Lung (tissue), 11 donors: ENCODE measurements at regions not wholly inside any gene's neighbourhood (a gene's known extent, or its start where the extent isn't known, plus 50 kb on each side); places are given as distances from the start of the nearest gene placed in this dataset.

Source experiments
- ATAC-seq: fragments of 200-7000 bp; cut with Tn5 transposase; one replicate; pipeline ENCODE4 v1.9.1; 2020; ENCODE audit warnings: moderate number of reproducible peaks; ENCODE audit not compliant: insufficient read depth, low FRiP score
- DNase-seq, 3 donors: peaks; one replicate each; pipeline ENCODE4 v3.0.0-alpha.2; 2013 to 2017
- H3K27ac ChIP-seq, 2 donors: one replicate each; pipeline ENCODE4 v1.5.1; 2013; ENCODE audit warnings: mild to moderate bottlenecking in 2 of 2, moderate library complexity in 2 of 2, control low read depth in 1 of 2, inconsistent platforms in 1 of 2, low read depth in 1 of 2, low read length in 1 of 2
- H3K27me3 ChIP-seq, 3 donors: one replicate each; pipeline ENCODE4 v1.5.1; 2013; ENCODE audit warnings: low read length in 2 of 3; ENCODE audit not compliant: control insufficient read depth in 3 of 3, insufficient read depth in 3 of 3
- H3K36me3 ChIP-seq, 4 donors: one replicate each; pipeline ENCODE4 v1.5.1; 2013; ENCODE audit warnings: low read length in 4 of 4, mild to moderate bottlenecking in 1 of 4, moderate library complexity in 1 of 4; ENCODE audit not compliant: control insufficient read depth in 4 of 4, insufficient read depth in 4 of 4
- H3K4me1 ChIP-seq, 5 donors: one replicate each; pipeline ENCODE4 v1.5.1; 2013; ENCODE audit warnings: low read length in 5 of 5, mild to moderate bottlenecking in 2 of 5, moderate library complexity in 1 of 5; ENCODE audit not compliant: control insufficient read depth in 5 of 5, insufficient read depth in 5 of 5
- H3K4me3 ChIP-seq: one replicate; pipeline ENCODE4 v1.5.1; 2013; ENCODE audit warnings: mild to moderate bottlenecking, control low read depth, moderate library complexity
- H3K9ac ChIP-seq, 2 donors: one replicate each; pipeline ENCODE4 v1.5.1; 2013; ENCODE audit warnings: low read length in 2 of 2, control low read depth in 1 of 2; ENCODE audit not compliant: insufficient read depth in 1 of 2
- H3K9me3 ChIP-seq, 4 donors: one replicate each; pipeline ENCODE4 v1.5.1; 2013; ENCODE audit warnings: low read length in 3 of 4, mild to moderate bottlenecking in 1 of 4, moderate library complexity in 1 of 4; ENCODE audit not compliant: control insufficient read depth in 4 of 4, insufficient read depth in 3 of 4
- CTCF ChIP-seq: IDR thresholded peaks from 2 replicates; pipeline ENCODE4 v1.5.1; 2012; ENCODE audit warnings: mild to moderate bottlenecking; ENCODE audit errors: control extremely low read depth, extremely low read depth
- WGBS, 2 donors: extraction: QIAGEN DNeasy Blood & Tissue Kit; methylation state at CpG; one replicate each; pipeline ENCODE4 v1.1.7; 2013; 5-methylcytosine and 5-hydroxymethylcytosine counted together
- donor health status: control.
- donor health status: control.
- donor health status: Bipolar disorder and iron deficiency.
- donor health status: healthy.
- donor health status: DM: yes; HTN: yes; CAD: no.

- no peak for ATAC-seq
- no peak overlapping the region for H3K4me3 ChIP-seq
- H3K36me3 ChIP-seq = no peaks in the 10 kb centered on the region
- WGBS, 2 donors = 83 to 95% methylated on average over 7 of the region's 7 CpGs
- no peaks in the 10 kb centered on the region for H3K4me1 ChIP-seq
- TF ChIP-seq CTCF = no peak
- H3K27me3 ChIP-seq = no peaks in the 10 kb centered on the region
- no peak for DNase-seq
- H3K27ac ChIP-seq = no peak overlapping the region
- no peaks in the 10 kb centered on the region for H3K9me3 ChIP-seq
- no peak overlapping the region for H3K9ac ChIP-seq
These were observed 55.8 kb upstream of the ACTBL2 start for GRCh38 chr5:57538341-57538955.

- WGBS, 2 donors = 85 to 89% methylated on average over 2 of the region's 2 CpGs
These were observed 55.2 kb upstream of the ACTBL2 start for GRCh38 chr5:57537811-57538210.

DNA sequence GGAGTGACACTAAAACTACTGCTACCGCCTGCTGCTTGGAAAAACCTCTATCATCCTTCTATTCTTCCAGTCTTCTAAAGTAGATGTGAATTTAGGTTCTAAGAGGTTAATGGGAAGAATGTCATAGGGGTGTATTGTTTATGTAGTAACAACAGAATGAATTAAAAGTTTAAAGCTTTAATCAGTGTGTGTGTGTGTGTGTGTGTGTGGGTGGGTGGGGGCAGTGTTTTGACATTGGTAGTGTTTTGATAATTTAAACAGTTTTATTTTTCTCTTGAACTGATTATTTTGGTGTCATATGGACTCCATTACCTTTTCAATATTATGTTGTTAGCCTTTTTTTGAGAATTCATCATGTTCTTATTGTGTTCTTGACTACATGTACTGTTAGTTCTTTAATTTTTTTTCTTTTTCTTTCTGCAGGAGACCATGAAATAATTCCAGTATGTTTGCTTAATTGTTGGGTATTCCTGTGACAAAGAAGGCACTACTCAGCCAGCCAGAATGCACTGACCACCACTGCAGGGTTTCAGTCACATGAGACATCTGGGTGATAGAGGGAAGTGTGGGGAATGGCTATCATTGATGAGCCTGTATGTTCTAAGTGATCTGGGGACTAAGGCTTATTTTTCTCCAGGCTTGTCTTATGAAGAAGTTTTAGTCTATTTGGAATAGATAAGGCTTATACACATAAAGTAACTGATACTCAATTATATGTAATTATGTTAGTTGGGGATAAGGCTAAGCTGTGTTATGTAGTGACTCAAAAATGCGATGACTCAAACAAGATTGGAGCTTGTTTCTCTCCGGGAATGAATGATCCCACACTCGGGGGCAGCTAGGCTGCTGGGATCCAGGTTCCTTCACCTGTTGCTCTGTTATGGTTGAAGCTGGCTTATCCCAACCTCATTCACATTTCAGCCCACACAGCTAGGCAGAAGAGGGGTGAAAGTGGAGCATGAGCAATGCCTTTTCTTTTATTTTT, 50.2 kb upstream of the ACTBL2 start:
- Histone ChIP-seq H3K9me3 (no peaks in the 10 kb centered on the region), H3K4me1 (peaks cover 0 to 3% (median 0%) of the 10 kb centered on the region in 5 donors), H3K36me3 (no peaks in the 10 kb centered on the region), H3K27me3 (no peaks in the 10 kb centered on the region), H3K4me3 (no peak overlapping the region), H3K9ac (no peak overlapping the region), H3K27ac (no peak overlapping the region)
- DNase-seq (no peak), ATAC-seq (no peak)
- 86 to 87% methylated on average over 4 of the region's 4 CpGs for WGBS, 2 donors
- no peak for TF ChIP-seq CTCF

More at GRCh38 chr5:57537811-57538210, 55.2 kb upstream of the ACTBL2 start:
- Histone ChIP-seq H3K9ac (no peak overlapping the region), H3K9me3 (no peaks in the 10 kb centered on the region), H3K4me1 (no peaks in the 10 kb centered on the region), H3K27me3 (no peaks in the 10 kb centered on the region), H3K27ac (no peak overlapping the region), H3K36me3 (no peaks in the 10 kb centered on the region), H3K4me3 (no peak overlapping the region)
- no peak for TF ChIP-seq CTCF
- DNase-seq (no peak), ATAC-seq (no peak)
